ENCODE measurements at regions not wholly inside any gene's neighbourhood (a gene's known extent, or its start where the extent isn't known, plus 50 kb on each side); places are given as distances from the start of the nearest gene placed in this dataset.

DNA sequence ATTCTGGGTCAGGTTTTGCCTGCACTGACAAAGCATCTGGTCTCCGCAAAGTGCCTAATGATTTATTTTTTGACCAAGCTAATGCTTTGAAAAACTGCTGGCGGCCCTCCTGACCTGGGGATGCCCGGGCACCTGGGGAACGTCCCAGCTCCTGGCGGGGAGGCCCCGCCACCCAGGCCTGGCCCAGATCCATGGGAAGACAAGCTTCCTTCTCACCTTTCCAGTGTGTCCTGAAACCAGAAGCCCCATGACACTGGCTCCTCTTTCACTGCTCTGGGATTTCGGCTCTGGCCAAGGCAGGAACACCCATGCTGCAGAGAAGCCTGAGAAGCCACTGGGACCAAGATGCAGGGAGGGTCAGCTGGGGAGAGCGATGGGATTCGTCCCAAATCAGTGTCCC, 144.1 kb downstream of the SEC61B start:
- FAIRE-seq (no peak), DNase-seq (ENCODE audit: low read depth) (no peak)
- H3K27me3 ChIP-seq (ENCODE audit: control insufficient read depth, insufficient read depth, low read length) = peaks cover 6% of the 10 kb centered on the region
- no peaks in the 10 kb centered on the region for H3K36me3 ChIP-seq (ENCODE audit: control insufficient read depth, insufficient read depth, low read length)
- no peak overlapping the region for H3K4me3 ChIP-seq (ENCODE audit: low read depth, low read length)
- TF ChIP-seq, protein P1, sequence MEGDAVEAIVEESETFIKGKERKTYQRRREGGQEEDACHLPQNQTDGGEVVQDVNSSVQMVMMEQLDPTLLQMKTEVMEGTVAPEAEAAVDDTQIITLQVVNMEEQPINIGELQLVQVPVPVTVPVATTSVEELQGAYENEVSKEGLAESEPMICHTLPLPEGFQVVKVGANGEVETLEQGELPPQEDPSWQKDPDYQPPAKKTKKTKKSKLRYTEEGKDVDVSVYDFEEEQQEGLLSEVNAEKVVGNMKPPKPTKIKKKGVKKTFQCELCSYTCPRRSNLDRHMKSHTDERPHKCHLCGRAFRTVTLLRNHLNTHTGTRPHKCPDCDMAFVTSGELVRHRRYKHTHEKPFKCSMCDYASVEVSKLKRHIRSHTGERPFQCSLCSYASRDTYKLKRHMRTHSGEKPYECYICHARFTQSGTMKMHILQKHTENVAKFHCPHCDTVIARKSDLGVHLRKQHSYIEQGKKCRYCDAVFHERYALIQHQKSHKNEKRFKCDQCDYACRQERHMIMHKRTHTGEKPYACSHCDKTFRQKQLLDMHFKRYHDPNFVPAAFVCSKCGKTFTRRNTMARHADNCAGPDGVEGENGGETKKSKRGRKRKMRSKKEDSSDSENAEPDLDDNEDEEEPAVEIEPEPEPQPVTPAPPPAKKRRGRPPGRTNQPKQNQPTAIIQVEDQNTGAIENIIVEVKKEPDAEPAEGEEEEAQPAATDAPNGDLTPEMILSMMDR (IDR thresholded peaks at IDR 0.05; ENCODE audit: insufficient read depth, low read length, severe bottlenecking) = no peak

DNA sequence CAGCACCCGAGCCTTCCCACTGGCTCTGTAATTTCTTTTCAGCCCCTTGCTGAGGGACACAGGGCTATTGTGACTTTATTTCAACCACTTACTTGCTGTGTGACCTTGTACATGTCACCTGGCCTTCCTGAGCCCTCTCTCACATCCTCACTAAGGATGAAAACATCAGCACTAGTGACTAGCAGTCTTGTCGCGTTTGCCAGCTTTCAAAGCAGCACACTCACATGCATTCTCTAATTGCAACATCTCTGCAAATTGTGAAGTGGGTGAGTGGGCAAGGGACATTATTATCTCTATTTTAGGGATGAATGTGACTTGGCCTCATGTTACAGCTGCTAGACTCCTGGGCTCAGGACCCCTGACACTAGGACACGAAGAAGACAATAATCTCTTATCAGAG, 144.5 kb downstream of the SEC61B start:
- no peak overlapping the region for H3K4me3 ChIP-seq (ENCODE audit: low read depth, low read length)
- H3K27me3 ChIP-seq (ENCODE audit: control insufficient read depth, insufficient read depth, low read length) = peaks cover 6% of the 10 kb centered on the region
- DNase-seq (ENCODE audit: low read depth) (no peak), FAIRE-seq (peak; percentile 58)
- TF ChIP-seq, protein P1 (IDR thresholded peaks at IDR 0.05; ENCODE audit: insufficient read depth, low read length, severe bottlenecking) = no peak
- H3K36me3 ChIP-seq (ENCODE audit: control insufficient read depth, insufficient read depth, low read length) = no peaks in the 10 kb centered on the region

- H3K36me3 ChIP-seq (ENCODE audit: control insufficient read depth, insufficient read depth, low read length) = no peaks in the 10 kb centered on the region
- no peak overlapping the region for H3K4me3 ChIP-seq (ENCODE audit: low read depth, low read length)
- peak; percentile 13 for DNase-seq (ENCODE audit: low read depth)
- TF ChIP-seq, protein P1 (IDR thresholded peaks at IDR 0.05; ENCODE audit: insufficient read depth, low read length, severe bottlenecking) = no peak
- peaks cover 2% of the 10 kb centered on the region for H3K27me3 ChIP-seq (ENCODE audit: control insufficient read depth, insufficient read depth, low read length)
- no peak for FAIRE-seq
Measured at GRCh38 chr9:99368341-99369326, 146.6 kb downstream of the SEC61B start.

DNA sequence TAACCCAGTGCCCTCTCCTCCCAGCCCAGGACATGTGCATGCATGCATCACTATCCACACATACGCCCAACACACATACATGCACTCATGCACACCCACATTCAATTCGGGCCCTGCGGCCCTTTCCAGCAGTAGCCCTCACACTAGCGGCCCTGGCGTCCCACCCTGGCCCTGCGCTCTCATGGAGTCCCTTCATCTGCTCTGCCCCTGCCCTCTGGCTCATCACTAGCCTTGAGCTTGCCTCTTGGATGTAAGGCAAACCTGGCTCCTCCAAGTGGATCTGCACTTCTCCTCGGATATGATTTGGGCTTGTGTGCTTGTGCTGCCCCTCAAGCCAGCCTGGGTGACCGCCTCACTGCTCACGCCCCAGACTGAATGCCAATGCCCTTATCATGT, 147.2 kb downstream of the SEC61B start:
- no peaks in the 10 kb centered on the region for H3K36me3 ChIP-seq (ENCODE audit: control insufficient read depth, insufficient read depth, low read length)
- TF ChIP-seq, protein P1 (IDR thresholded peaks at IDR 0.05; ENCODE audit: insufficient read depth, low read length, severe bottlenecking) = no peak
- peaks cover 2% of the 10 kb centered on the region for H3K27me3 ChIP-seq (ENCODE audit: control insufficient read depth, insufficient read depth, low read length)
- DNase-seq (ENCODE audit: low read depth) (no peak), FAIRE-seq (no peak)
- no peak overlapping the region for H3K4me3 ChIP-seq (ENCODE audit: low read depth, low read length)

DNA sequence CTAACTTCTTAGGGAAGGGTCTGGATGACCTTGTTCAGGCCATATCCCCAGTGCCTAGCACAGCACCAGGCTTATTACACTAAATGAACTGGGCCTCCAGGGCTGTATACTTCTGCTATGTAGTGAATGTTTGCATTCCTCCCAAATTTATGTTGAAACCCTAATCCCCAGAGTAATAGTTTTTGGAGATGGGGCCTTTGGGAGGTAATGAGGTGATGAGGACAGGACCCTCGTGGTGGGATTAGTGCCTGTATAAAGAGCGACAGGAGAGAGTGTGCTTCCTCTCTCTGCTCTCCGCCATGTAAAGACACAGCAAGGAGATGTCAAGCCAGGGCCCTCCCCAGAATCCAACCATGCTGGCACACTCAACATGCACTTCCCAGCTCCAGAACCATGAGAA, 148.3 kb downstream of the SEC61B start:
- DNase-seq (ENCODE audit: low read depth) (no peak), FAIRE-seq (no peak)
- no peak overlapping the region for H3K4me3 ChIP-seq (ENCODE audit: low read depth, low read length)
- H3K36me3 ChIP-seq (ENCODE audit: control insufficient read depth, insufficient read depth, low read length) = no peaks in the 10 kb centered on the region
- peaks cover 2% of the 10 kb centered on the region for H3K27me3 ChIP-seq (ENCODE audit: control insufficient read depth, insufficient read depth, low read length)
- TF ChIP-seq, protein P1 (IDR thresholded peaks at IDR 0.05; ENCODE audit: insufficient read depth, low read length, severe bottlenecking) = no peak

Measured in bronchial epithelial cell (primary cell).